Stimulated activated CD8-positive, alpha-beta memory T cell treated with anti-CD3 and anti-CD28 coated beads, Interleukin-15, amount 100 ng/mL, for 4 hours (primary cell): ENCODE measurements at regions not wholly inside any gene's neighbourhood (a gene's known extent, or its start where the extent isn't known, plus 50 kb on each side); places are given as distances from the start of the nearest gene placed in this dataset.

ENCODE experiments used
- DNase-seq, 2 donors: peaks; one replicate each; pipeline ENCODE4 v3.0.0-alpha.2; 2020; ENCODE audit warnings: low read depth in 2 of 2

GRCh38 chr10:83657487-83657886 lies 481.8 kb upstream of the GHITM start:
- DNase-seq: no peak

GRCh38 chr10:83663918-83664317 lies 475.4 kb upstream of the GHITM start:
- no peak for DNase-seq

GRCh38 chr10:83666762-83667161 lies 472.5 kb upstream of the GHITM start:
- no peak for DNase-seq

- DNase-seq: no peak
These were observed 471.7 kb upstream of the GHITM start for GRCh38 chr10:83667594-83667993.

GRCh38 chr10:83673316-83673715 lies 466.0 kb upstream of the GHITM start:
- DNase-seq: no peak

GRCh38 chr10:83677795-83678194 lies 461.5 kb upstream of the GHITM start:
- DNase-seq: no peak

DNA sequence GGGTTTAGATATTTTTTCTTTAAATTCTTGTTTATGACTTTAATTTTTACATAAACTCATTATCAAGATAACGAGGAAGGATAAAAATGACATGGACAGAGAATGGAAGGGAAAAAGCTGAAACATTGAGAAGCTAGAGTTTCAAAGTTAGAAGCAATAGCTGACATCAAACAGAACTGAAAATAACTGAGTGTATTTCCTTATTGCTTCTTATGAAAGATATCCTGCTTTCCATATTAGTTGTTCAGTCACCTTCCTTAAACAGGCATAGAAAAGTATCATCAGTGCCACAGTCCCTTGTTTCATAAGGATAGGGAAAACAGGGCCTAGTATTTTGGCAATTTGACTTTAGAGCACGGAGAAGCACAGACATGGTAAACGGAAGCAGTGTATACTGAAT lies 460.5 kb upstream of the GHITM start:
- DNase-seq: no peak

DNA sequence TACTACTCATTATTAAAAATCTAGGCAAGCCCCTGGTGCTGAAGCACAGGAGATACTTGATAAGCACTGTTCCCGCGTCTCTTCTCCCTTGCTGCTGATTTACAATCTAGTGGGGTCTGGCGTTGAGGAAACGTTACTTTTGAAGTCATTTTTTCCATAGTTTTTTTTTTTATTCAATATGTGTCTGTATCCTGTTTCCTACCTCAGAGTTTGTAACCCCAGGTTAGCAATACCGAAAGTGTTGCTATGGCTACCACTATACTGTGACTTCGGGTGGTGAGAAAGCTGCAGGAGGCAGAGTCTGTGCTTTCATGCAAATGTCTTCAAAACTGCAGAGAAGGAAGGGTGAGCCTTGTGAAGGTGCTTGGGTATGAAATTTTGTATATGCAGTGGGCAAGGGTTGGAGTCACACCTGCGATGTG lies 458.8 kb upstream of the GHITM start:
- DNase-seq: no peak

- DNase-seq: no peak
These were observed 456.9 kb upstream of the GHITM start for GRCh38 chr10:83682414-83682813.

- no peak for DNase-seq
These were observed 453.9 kb upstream of the GHITM start for GRCh38 chr10:83685458-83685857.

- no peak for DNase-seq
These were observed 447.3 kb upstream of the GHITM start for GRCh38 chr10:83691791-83692596.

DNA sequence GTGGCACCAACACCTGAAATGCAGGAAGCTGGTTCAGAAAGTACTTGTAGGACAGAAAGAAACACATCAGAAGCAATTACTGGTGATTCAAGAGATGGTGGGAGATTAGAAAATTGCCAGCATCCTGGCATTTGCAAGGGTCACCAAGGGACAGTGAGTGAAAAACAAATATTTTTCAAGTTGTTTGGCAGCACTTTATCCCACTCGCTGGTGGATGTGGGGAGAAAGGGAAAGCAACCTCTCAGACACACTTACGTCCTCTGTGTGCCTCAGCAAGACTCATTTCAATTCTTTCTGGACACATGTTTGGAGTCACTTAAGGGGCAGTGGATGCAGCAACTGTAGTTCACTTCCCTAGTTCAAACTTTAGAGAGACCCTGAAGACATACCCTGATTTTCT lies 440.4 kb upstream of the GHITM start:
- no peak for DNase-seq

GRCh38 chr10:83701799-83702198 lies 437.5 kb upstream of the GHITM start:
- DNase-seq: no peak

DNA sequence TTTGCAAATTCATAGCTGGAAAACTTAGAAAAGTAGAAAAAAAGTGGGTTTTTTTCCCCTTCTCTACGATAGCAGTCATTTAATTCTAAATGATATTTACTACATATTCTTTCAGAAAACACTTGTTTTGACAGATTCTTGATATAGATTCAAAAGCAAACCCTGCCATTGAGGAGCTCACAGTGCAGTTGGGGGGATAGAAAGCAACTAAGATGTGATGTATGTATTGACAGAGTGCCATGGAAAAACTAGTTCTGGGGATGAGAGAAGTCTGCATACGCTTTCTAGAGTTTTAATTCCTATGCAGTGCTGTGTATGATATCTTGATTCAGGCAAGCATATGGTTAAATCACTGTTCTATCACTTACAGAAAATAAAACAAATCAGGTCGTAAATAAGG lies 436.6 kb upstream of the GHITM start:
- no peak for DNase-seq

DNA sequence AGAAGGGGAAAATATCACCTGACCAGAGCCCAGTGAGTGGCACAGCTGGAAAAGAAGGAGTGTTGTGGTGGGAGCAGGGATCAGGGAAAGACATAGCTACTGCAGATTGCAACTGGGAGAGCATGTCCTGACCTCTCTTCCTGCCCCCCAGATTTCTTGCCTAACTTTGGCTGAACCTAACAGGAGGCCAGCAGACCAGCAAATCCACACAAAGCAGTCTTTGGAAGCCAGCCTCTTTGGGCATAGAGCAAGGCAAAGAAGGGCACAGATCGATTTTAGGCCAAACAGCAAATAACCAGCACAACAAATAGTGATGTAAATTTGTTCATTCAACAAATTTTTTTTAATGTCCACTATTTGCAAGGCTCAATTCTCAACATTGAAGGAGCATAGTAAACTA lies 433.2 kb upstream of the GHITM start:
- no peak for DNase-seq

GRCh38 chr10:83706952-83707582 lies 432.2 kb upstream of the GHITM start:
- no peak for DNase-seq

DNA sequence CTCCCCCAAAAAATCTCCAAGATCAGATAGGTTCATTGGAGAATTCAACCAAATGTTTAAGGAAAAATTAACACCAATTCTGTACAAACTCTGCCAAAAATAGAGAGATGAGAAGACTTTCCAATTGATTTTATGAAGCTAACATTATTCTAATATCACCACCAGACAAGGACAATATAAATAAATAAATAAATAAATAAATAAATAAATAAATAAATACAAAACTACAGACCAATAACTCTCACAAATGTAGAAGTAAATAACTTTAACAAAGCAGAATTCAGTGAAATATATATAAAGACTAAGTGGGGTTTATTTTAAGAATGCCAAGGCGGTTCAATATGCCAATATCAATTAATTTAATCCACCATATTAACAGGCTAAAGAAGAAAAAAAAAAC lies 425.9 kb upstream of the GHITM start:
- no peak for DNase-seq

GRCh38 chr10:83723080-83723479 lies 416.2 kb upstream of the GHITM start:
- DNase-seq: no peak

GRCh38 chr10:83724471-83725241 lies 414.7 kb upstream of the GHITM start:
- DNase-seq: no peak

- no peak for DNase-seq
These were observed 413.7 kb upstream of the GHITM start for GRCh38 chr10:83725567-83725966.

DNA sequence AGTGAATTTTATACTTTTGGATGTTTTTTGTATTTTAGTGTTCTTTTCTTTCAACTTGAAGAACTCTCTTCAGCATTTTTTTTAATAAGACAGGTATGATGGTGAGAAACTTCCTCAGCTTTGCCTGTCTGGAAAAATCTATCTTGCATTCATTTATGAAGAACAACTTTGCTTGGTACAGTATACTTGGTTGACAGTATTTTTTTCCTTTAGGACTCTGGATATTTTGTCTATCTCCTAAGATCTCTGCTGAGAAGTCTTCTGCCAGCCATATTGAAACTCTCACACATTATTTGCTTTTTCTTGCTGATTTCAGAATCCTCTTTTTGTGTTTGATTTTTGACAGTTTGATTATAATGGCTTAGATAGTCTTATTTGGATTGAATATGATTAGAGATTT lies 405.0 kb upstream of the GHITM start:
- DNase-seq: no peak

GRCh38 chr10:83736008-83736407 lies 403.3 kb upstream of the GHITM start:
- DNase-seq: no peak

DNA sequence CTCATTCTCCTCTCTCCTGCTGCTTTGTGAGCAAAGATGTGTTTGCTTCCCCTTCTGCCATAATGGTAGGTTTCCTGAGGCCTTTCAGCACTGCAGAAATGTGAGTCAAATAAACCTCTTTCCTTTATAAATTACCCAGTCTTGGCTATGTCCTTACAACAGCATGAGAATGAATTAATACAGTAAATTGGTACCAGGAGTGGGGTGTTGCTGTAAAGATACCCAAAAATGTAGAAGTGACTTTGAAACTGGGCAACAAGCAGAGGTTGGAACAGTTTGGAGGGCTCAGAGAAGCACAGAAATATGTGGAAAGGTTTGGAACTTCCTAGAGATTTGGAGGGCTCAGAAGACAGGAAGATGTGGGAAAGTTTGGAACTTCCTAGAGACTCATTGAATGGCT lies 388.7 kb upstream of the GHITM start:
- DNase-seq: no peak
